PFSK-1 (cell line): ENCODE measurements at regions not wholly inside any gene's neighbourhood (a gene's known extent, or its start where the extent isn't known, plus 50 kb on each side); places are given as distances from the start of the nearest gene placed in this dataset.

Source experiments
- FOXP2 ChIP-seq: optimal IDR thresholded peaks from 2 replicates; pipeline ENCODE3; 2011; ENCODE audit warnings: borderline replicate concordance, control low read depth, inconsistent platforms; ENCODE audit not compliant: insufficient read depth; ENCODE audit errors: extremely low read length, extremely low read depth
- POLR2AphosphoS5 ChIP-seq: IDR thresholded peaks from 2 replicates; pipeline ENCODE4 v1.6.1; 2012; ENCODE audit warnings: low read depth, mild to moderate bottlenecking, control low read depth, low read length, moderate library complexity
- REST ChIP-seq, 2 experiments: IDR thresholded peaks; 2 replicates each; pipeline versions ENCODE4 v1.6.1 to v1.8.0; 2011 to 2012; ENCODE audit warnings: low read depth in 2 of 2, low read length in 2 of 2, control low read depth in 1 of 2, inconsistent platforms in 1 of 2, mild to moderate bottlenecking in 1 of 2, moderate library complexity in 1 of 2; ENCODE audit not compliant: insufficient read depth in 1 of 2
- SIN3A ChIP-seq: IDR thresholded peaks from 2 replicates; pipeline ENCODE4 v1.6.1; 2012; ENCODE audit warnings: mild to moderate bottlenecking, low read length, moderate library complexity, borderline replicate concordance; ENCODE audit not compliant: insufficient read depth
- TAF1 ChIP-seq: IDR thresholded peaks from 2 replicates; pipeline ENCODE4 v1.6.1; 2012; ENCODE audit warnings: low read length, control low read depth, borderline replicate concordance; ENCODE audit not compliant: insufficient read depth

GRCh38 chr7:136062625-136063325, 85.6 kb upstream of the MTPN start:
- TF ChIP-seq POLR2AphosphoS5, result no peak
- no peak for TF ChIP-seq FOXP2
- TF ChIP-seq SIN3A, result no peak
- no peak for TF ChIP-seq TAF1
- TF ChIP-seq REST (IDR thresholded peaks at IDR 0.05; ENCODE audit: insufficient read depth in 1 of 2, low read depth in 2 of 2, low read length in 2 of 2), result no peak

- TF ChIP-seq REST (IDR thresholded peaks at IDR 0.05; ENCODE audit: insufficient read depth in 1 of 2, low read depth in 2 of 2, low read length in 2 of 2) (no peak), TAF1 (no peak)
These were observed 84.3 kb upstream of the MTPN start for GRCh38 chr7:136061433-136061832.

- no peak for TF ChIP-seq TAF1
- TF ChIP-seq REST (IDR thresholded peaks at IDR 0.05; ENCODE audit: insufficient read depth in 1 of 2, low read depth in 2 of 2, low read length in 2 of 2), result no peak
These were observed 81.4 kb upstream of the MTPN start for GRCh38 chr7:136058546-136058945.

GRCh38 chr7:136057509-136057908, 80.3 kb upstream of the MTPN start:
- no peak for TF ChIP-seq SIN3A

- TF ChIP-seq FOXP2, result no peak
- no peak for TF ChIP-seq TAF1
- TF ChIP-seq REST (IDR thresholded peaks at IDR 0.05; ENCODE audit: insufficient read depth in 1 of 2, low read depth in 2 of 2, low read length in 2 of 2), result no peak
- TF ChIP-seq SIN3A, result no peak
- no peak for TF ChIP-seq POLR2AphosphoS5
These were observed 79.6 kb upstream of the MTPN start for GRCh38 chr7:136056651-136057231.
